Keratinocyte (primary cell): ENCODE measurements at regions not wholly inside any gene's neighbourhood (a gene's known extent, or its start where the extent isn't known, plus 50 kb on each side); places are given as distances from the start of the nearest gene placed in this dataset.

Source experiments
- DNase-seq: peaks from one replicate; pipeline ENCODE4 v3.0.0-alpha.2; 2011; ENCODE audit warnings: low read depth, missing footprints, low spot score
- FAIRE-seq: peaks from 2 replicates; lab custom pipeline; 2011; peaks lifted over from hg19 to GRCh38; lab: Jason Lieb, UNC
- H2AFZ ChIP-seq: 2 replicates; pipeline ENCODE4 v1.6.0; 2012; ENCODE audit warnings: low read length, control low read depth, inconsistent platforms; ENCODE audit not compliant: control insufficient read depth
- H3K27ac ChIP-seq: 2 replicates; pipeline ENCODE4 v1.5.1; 2011; ENCODE audit warnings: low read length; ENCODE audit not compliant: control insufficient read depth, insufficient read depth
- H3K27me3 ChIP-seq: 3 replicates; pipeline ENCODE4 v1.6.0; 2011; ENCODE audit warnings: low read length; ENCODE audit not compliant: control insufficient read depth, insufficient read depth; ENCODE audit errors: extremely low read depth
- H3K36me3 ChIP-seq, 2 experiments: 2 replicates in 1 of 2; 3 replicates in 1 of 2; pipeline ENCODE4 v1.5.1; 2011; ENCODE audit warnings: low read length in 2 of 2, mild to moderate bottlenecking in 1 of 2; ENCODE audit not compliant: control insufficient read depth in 2 of 2, insufficient read depth in 2 of 2; ENCODE audit errors: extremely low read depth in 1 of 2
- H3K4me1 ChIP-seq: 3 replicates; pipeline ENCODE4 v1.5.1; 2011; ENCODE audit warnings: low read length; ENCODE audit not compliant: control insufficient read depth, insufficient read depth; ENCODE audit errors: extremely low read depth
- H3K4me2 ChIP-seq: 3 replicates; pipeline ENCODE4 v1.6.0; 2011; ENCODE audit warnings: low read depth, low read length; ENCODE audit not compliant: control insufficient read depth, insufficient read depth; ENCODE audit errors: extremely low read depth
- H3K4me3 ChIP-seq, 3 experiments: fragments of 200-600 bp in 1 of 3; sonication (generic) in 1 of 3; 2 replicates in 2 of 3; 3 replicates in 1 of 3; pipeline ENCODE4 v1.5.1; 2011 to 2016; ENCODE audit warnings: low read length in 3 of 3, mild to moderate bottlenecking in 3 of 3, control low read depth in 2 of 3, inconsistent platforms in 1 of 3, low read depth in 1 of 3, mixed read lengths in 1 of 3, mixed run types in 1 of 3, moderate library complexity in 1 of 3; ENCODE audit not compliant: control insufficient read depth in 2 of 3, insufficient read depth in 2 of 3; ENCODE audit errors: extremely low read depth in 1 of 3
- H3K79me2 ChIP-seq: 2 replicates; pipeline ENCODE4 v1.6.0; 2012; ENCODE audit warnings: low read length; ENCODE audit not compliant: control insufficient read depth, insufficient read depth
- H3K9ac ChIP-seq: 3 replicates; pipeline ENCODE4 v1.6.0; 2011; ENCODE audit warnings: low read length; ENCODE audit not compliant: control insufficient read depth, insufficient read depth; ENCODE audit errors: extremely low read depth
- H3K9me1 ChIP-seq: 3 replicates; pipeline ENCODE4 v1.6.0; 2011; ENCODE audit warnings: low read length; ENCODE audit not compliant: control insufficient read depth, insufficient read depth; ENCODE audit errors: extremely low read depth
- H3K9me3 ChIP-seq: 2 replicates; pipeline ENCODE4 v1.5.1; 2012; ENCODE audit warnings: low read depth, low read length; ENCODE audit not compliant: control insufficient read depth
- H4K20me1 ChIP-seq: 3 replicates; pipeline ENCODE4 v1.6.0; 2011; ENCODE audit warnings: low read length; ENCODE audit not compliant: control insufficient read depth, insufficient read depth; ENCODE audit errors: extremely low read depth
- CTCF ChIP-seq, 3 experiments: IDR thresholded peaks in 1 of 3; conservative IDR thresholded peaks in 1 of 3; optimal IDR thresholded peaks in 1 of 3; 2 replicates in 2 of 3; 3 replicates in 1 of 3; pipeline versions ENCODE3 to v1.5.1; 2011; ENCODE audit warnings: low read length in 3 of 3, mild to moderate bottlenecking in 3 of 3, moderate library complexity in 2 of 3, control low read depth in 1 of 3, inconsistent platforms in 1 of 3; ENCODE audit not compliant: insufficient read depth in 2 of 3; ENCODE audit errors: extremely low read depth in 1 of 3
- EZH2 ChIP-seq: IDR thresholded peaks from one replicate; pipeline ENCODE4 v1.6.1; 2012; ENCODE audit warnings: inconsistent platforms, mild to moderate bottlenecking, low read length, moderate library complexity
- dilution Hi-C: fragments of 300-500 bp; cut with MboI; formaldehyde crosslinking; loops from one replicate; pipeline ENCODE4 v1.7.0; 2020; ENCODE audit warnings: low sequenced_read_pairs; ENCODE audit not compliant: extremely low pct_ligation_motif_present

GRCh38 chr2:212941361-212941760 is 210.1 kb downstream of the IKZF2 start:
- no peaks in the 10 kb centered on the region for H3K27me3 ChIP-seq
- H3K9ac ChIP-seq, result no peak overlapping the region
- no peaks in the 10 kb centered on the region for H3K9me1 ChIP-seq
- H4K20me1 ChIP-seq, result no peaks in the 10 kb centered on the region
- dilution Hi-C loops, result no loop called here
- no peak overlapping the region for H3K4me3 ChIP-seq
- H3K4me1 ChIP-seq, result peaks cover 24% of the 10 kb centered on the region
- H3K36me3 ChIP-seq, result no peaks in the 10 kb centered on the region
- H3K4me2 ChIP-seq, result peak overlapping the region; percentile 65
- no peak overlapping the region for H2AFZ ChIP-seq
- H3K9me3 ChIP-seq, result no peaks in the 10 kb centered on the region
- no peaks in the 10 kb centered on the region for H3K79me2 ChIP-seq
- H3K27ac ChIP-seq, result no peak overlapping the region
- no peak for TF ChIP-seq CTCF (optimal IDR thresholded peaks at IDR 0.05 in 1 of 3, IDR thresholded peaks at IDR 0.05 in 1 of 3, conservative IDR thresholded peaks at IDR 0.05 in 1 of 3; ENCODE audit: extremely low read depth in 1 of 3, insufficient read depth in 2 of 3, low read length in 3 of 3)
- TF ChIP-seq EZH2, result no peak
- FAIRE-seq, result no peak
- DNase-seq, result no peak

DNA sequence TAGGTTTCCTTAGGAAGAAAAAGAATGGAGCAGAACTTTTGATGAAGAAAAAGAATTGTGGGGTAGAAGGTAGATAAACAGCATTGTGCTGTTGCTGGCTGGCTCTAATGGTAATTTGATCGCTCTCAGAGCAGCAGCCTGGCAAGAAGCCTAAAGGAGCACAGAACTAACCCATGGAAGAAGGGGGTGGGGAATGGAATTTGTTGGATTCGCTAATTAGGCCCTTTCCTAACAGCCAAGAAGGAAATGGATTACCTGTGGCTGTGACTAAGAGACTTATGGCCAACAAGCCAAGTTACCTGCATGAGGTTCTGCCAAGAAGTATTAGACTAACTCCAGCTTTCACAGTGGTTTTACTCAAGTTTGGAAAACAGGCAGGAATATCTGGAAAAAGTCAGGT is 210.6 kb downstream of the IKZF2 start:
- Histone ChIP-seq H3K36me3 (no peaks in the 10 kb centered on the region), H3K79me2 (no peaks in the 10 kb centered on the region), H3K4me1 (peaks cover 30% of the 10 kb centered on the region), H3K27ac (peak overlapping the region; percentile 48), H2AFZ (no peak overlapping the region), H3K9me3 (no peaks in the 10 kb centered on the region), H4K20me1 (no peaks in the 10 kb centered on the region), H3K4me2 (peak overlapping the region; percentile 65), H3K27me3 (no peaks in the 10 kb centered on the region), H3K9me1 (no peaks in the 10 kb centered on the region), H3K9ac (no peak overlapping the region), H3K4me3 (no peak overlapping the region)
- peak; percentile 59 for DNase-seq
- dilution Hi-C loops, result no loop called here
- TF ChIP-seq CTCF (optimal IDR thresholded peaks at IDR 0.05 in 1 of 3, IDR thresholded peaks at IDR 0.05 in 1 of 3, conservative IDR thresholded peaks at IDR 0.05 in 1 of 3; ENCODE audit: extremely low read depth in 1 of 3, insufficient read depth in 2 of 3, low read length in 3 of 3) (no peak), EZH2 (no peak)
- peak; percentile 97 for FAIRE-seq
